RPMI7951 (cell line): ENCODE measurements at regions not wholly inside any gene's neighbourhood (a gene's known extent, or its start where the extent isn't known, plus 50 kb on each side); places are given as distances from the start of the nearest gene placed in this dataset.
"Not testable (repeated sequence)": the region's sequence is repeated elsewhere in the genome, so short reads cannot be mapped to it uniquely, and the experiment has no call there.

ENCODE experiments used
- DNase-seq: peaks from one replicate; pipeline ENCODE4 v3.0.0-alpha.2; 2012; ENCODE audit warnings: low read depth

DNA sequence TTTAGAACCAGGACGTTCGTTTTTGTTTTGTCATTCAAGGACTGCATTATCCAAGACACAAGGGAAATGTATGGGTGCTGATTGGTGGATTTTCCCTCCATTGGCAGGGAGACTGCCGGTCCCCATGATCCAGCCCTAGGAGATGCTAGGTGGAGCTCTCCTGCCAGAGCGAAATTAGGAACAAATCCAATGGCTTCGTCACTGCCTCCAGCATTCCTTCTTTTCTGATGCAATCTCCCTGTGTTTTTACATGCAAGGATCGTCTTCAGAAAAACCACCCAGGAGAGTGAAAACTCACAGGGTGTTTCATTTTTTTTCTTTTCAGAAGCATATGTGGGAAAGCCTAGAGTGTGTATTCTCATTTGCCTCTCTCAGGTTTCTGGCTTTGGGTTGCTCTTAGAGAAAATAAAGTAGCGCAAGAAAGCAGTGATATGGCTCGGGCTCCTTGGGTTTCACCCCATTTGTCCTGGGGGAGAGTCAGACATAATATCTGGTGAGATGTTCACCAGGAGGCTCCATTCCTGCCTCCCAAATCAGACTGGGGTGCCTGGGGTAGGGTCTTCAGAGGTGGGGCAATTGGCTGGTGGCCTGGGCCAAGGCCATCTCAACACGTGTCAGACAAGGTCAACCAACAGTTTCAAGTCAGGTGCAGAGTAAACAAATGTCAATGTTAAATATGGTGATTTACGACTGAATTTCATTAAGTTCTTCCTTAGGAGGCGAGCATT lies 450.9 kb upstream of the MKI67 start:
- peak; percentile 1 for DNase-seq

DNA sequence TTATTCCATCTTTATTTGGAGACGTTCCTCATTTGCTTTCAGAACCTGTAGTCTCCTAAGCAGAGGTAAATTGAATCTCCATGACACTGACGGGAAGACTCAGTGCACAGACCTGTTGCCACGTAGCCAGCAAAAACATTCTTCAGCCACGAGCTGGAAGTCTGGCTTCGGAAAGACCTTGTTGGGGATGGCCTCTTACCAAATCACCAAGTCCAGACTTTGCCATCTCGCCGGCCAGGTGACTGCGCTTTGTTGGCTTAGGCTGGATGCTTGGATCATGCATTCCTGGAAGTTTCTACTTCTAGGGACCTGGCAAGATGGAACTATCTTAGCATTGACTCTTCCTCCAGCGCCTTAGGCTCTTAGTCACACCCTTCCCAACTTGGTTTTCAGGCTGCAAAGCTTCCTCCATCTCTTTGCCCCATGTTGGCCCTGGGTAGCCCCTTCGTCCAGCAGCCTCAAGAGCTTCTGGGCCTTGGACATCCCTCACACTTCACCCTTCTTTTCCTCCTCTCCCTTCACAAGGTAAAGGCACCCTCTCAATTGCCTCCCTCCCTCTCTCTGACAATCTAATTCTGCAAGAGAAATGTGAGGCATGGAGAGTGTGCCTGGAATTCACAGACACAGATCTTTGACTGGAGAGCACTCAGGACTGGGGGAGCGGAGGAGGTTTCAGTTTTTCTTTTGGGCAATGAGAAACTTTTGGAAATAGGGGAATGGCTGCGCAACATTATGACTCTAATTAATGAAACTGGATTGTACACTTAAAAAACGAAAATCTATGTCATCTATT lies 451.9 kb upstream of the MKI67 start:
- DNase-seq, result no peak

DNA sequence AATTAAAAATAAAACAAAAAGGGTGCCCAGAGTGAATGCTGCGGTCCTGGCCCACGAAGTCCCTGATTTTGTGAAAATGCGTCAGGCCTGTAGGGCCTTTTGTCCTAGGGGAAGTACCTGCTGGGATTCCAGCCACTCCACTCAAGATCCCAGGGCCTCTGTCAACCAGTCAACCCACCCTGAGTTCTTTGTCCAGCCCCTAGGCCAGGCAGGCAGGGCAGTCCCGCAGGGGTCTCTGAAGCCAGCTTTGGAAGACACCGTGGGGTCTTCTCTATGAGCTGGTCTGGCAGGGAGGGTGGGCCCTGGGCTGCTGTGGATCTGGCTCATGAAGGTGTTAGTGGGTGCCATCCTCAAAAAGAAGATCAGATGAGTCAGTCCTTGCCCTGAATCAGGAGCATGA lies 452.5 kb upstream of the MKI67 start:
- no peak for DNase-seq

DNA sequence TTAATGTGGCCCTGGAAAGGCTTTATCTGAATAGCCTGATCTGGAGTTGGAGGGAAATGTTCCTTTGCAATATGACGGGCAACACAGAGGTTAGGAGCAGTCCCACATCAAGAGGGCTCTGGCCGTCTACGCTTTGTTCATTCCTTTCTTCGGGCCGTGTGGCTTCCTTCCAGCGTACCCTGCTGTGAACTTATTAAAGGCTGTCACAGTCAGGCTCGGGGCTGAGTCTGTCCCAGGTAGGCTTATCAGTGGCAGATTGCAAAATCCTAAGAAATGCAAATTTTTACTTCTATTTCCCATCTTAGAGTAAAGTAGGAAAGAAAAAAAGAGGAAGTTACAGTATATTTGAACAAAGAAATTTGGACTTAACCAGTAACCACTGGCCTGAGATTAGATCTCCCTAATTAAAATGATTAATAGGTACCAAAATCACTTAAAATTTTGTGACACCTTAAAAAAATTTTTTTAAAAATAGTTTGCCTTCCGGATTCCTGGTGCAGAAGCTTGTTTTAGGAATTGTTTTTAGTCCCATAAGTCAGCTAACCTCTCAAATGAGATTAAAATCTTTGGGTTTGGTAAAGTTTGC lies 453.1 kb upstream of the MKI67 start:
- no peak for DNase-seq

DNA sequence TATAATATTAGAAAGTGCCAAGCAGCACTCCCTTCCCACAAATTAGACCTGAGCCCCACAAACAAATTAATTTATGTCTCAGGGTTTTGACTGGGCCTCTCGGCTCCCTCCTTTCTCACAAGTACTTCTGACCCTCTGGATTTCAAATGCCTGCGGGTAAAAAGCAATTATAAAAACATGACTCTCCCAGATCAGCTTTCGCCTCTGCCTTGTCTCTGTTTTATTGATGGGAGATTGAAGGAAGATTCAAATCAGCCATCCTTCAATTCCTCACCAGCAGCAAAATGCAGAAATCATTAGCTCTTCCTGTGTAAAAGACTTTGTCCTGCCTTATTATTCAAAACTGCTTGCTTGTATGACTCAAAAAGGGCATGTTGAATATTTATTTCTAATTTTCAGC lies 453.7 kb upstream of the MKI67 start:
- no peak for DNase-seq

DNA sequence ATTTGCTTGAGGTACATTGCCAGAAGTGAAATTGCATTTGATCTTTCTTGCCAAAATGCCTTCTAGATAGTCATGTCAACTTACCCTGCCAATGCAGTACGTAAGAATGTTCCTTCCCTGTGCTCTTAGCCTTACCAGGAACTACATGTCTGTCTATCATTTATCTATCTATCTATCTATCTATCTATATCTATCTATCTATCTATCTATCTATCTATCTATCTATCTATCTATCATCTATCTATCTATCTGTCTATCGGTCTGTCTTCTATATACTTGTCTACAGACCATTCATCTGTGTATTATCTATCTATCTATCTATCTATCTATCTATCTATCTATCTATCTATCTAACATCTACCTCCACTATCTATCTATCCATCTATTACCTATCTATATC lies 456.9 kb upstream of the MKI67 start:
- DNase-seq, result not testable (repeated sequence)

DNA sequence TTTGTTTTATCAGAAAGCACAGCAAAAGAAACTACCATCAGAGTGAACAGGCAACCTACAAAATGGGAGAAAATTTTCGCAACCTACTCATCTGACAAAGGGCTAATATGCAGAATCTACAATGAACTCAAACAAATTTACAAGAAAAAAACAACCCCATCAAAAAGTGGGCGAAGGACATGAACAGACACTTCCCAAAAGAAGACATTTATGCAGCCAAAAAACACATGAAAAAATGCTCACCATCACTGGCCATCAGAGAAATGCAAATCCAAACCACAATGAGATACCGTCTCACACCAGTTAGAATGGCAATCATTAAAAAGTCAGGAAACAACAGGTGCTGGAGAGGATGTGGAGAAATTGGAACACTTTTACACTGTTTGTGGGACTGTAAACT lies 460.4 kb upstream of the MKI67 start:
- not testable (repeated sequence) for DNase-seq

DNA sequence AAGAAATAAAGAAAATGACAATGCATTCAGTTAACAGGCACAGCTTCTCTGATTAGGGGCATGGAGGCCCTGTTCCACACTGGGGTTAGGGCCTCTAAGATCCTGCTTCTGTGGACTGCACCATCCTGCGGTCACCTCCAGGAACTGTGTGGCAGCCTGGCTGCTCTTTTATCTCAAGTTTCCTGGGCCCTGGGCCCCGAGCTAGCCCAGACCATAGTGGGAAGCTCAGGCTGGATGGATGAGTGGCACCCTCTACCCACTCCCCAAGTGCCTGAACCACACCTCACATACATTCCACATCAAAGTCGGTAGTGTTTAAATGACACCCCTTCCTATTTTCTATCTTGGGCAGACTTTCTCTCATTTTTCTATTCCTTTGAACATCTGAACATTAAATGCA lies 461.5 kb upstream of the MKI67 start:
- DNase-seq, result no peak

DNA sequence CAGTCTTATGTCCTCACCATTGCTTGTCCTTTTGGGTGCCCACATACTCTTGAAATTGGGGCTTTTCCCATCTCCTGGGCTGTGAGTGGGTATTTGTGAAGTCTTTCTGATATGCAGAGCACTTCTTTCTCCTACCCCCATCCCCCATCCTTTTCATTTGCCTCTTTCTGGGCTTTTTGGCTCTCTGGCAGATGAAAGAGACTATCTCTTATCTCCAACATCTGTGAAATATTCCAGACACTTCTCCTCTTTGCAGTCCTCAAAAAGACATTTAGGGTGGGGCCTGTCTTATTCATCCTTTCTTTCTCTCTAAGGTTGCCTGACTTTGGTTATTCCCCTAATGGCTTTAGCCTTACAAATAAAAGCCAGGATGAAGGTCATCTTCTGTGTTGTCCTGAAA lies 462.2 kb upstream of the MKI67 start:
- DNase-seq, result no peak

DNA sequence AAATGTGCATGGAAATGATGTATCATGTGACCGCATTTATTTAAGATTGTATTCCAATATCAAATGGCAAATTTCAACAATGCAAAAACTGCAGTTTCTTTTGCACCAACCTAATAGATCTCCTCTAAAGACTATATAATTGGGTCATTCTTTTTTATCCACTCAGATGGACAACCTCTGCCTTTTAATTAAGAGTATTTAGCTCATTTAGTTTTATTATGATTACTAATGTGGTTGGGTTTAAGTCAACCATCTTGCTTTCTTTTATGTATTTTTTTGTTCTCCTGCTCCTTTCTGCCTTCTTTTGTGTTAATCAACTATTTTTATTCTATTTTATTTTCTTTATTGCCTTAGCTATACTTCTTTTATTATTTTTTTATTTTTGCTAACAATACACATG lies 468.5 kb upstream of the MKI67 start:
- no peak for DNase-seq

DNA sequence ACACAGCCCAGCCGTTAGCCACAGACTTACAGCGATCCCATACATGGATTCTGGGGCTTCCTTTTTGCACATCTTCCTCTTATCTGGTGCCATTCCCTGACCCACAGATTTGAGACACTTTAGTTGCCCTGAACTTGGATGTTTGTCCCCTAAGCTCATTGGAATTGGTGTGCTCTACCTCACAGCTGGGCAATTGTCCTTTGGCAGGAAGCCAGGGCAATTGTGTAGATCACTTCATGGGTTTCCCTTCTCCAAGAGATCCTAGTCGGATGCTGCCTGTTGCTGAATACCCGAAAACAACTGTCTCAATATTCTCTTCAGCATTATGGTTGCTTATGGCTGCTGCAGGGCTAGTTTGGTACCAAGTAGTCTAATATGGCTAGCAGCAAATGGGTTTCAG lies 470.7 kb upstream of the MKI67 start:
- DNase-seq, result no peak

DNA sequence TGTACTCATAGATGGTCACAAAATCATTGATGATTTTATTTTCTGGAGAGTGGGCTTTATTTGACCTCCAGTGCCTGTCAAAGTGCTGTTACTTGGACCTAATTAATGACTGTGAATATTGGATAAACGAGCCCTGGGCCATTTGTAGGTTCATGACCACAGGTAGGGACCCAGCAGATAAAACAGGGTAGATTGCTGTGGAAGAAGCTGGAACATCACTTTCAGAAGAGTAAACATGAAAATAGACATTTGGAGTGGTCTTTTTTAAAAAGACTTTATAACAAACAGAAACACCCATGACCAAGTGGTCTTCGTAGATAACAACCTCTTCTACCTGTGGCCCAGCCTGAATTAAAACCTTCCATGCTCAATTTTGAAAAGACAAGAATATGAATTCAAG lies 472.8 kb upstream of the MKI67 start:
- DNase-seq, result no peak

DNA sequence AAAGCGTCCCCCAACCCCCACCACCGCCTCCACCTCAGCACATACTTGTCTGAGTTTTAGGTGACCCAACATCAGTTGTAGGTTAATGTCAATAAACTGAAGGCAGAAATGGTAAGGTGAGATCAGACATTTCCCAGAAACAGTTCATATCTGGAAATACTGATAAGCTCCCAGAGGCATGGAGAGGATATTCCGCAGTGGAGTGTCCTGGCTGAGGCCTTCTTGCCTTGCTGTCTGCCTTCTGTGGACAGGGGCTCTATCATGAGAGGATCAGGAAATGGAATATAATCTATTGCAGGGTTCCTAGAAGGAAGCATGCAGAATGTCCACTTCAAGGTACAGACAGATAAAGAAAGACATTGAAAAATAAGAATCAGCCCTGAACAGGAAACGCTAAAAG lies 473.3 kb upstream of the MKI67 start:
- no peak for DNase-seq

DNA sequence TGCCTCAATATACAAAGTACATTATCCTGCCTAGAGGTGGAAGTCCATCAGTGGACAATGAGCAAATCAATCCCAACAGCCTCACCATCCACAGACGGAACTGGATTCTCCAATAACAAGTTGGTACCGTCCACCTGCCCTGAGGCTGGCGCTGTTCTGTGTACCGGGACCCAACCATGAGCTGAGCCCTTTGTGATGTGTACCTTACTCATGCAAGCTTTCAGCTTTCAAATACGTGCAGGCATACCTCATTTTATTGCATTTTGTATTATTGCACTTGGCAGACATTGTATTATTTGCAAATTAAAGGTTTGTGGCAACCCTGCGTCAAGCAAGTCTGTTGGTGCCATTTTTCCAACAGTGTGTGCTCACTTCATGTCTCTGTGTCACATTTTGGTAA lies 476.0 kb upstream of the MKI67 start:
- no peak for DNase-seq

DNA sequence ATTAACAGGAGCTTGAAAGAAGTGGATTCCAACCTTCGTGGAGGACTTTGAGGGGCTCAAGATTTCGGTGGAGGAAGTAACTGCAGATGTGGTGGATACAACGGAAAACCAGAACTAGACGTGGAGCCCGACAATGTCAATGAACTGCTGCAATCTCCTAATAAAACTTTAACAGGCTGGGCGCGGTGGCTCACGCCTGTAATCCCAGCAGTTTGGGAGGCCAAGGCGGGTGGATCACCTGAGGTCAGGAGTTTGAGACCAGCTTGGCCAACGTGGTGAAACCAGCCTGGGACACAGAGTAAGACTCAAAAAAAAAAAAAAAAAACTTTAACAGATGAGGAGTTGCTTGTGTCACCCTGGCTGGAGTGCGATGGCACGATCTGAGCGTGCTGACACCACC lies 477.8 kb upstream of the MKI67 start:
- no peak for DNase-seq

DNA sequence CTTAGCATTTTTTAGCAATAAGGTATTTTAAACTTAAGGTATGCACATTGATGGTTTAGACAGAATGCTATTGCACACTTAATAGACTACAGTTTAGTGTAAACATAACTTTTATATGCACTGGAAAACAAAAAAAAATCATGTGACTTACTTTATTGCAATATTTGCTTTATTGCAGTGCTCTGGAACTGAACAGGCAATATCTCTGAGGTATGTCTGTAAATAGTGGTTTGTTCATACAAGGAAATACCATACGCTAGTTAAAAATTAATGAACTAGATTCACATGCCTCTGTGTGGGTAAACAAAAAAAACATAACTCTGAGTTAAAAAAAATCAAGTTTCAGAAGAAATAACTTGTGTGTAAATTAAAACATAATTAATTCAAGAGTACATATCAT lies 479.0 kb upstream of the MKI67 start:
- DNase-seq, result no peak

DNA sequence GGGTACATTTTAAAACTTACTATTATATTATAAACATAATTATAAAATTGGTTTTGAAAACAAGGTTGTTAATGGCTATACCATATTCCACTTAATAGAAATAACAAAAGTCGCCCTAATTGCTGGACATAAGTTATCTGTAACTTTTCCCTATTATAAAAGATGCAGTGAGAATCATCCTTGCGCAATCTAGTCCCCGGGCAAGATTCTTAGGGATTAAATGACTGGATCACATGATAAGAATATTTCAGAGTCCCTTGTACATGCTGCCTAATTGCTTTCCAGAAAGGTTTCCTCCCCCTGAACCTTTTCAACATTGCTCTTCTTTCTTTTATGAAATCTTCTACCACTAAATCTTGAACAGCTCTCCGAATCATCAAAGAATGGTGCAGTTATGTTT lies 479.8 kb upstream of the MKI67 start:
- DNase-seq, result no peak

DNA sequence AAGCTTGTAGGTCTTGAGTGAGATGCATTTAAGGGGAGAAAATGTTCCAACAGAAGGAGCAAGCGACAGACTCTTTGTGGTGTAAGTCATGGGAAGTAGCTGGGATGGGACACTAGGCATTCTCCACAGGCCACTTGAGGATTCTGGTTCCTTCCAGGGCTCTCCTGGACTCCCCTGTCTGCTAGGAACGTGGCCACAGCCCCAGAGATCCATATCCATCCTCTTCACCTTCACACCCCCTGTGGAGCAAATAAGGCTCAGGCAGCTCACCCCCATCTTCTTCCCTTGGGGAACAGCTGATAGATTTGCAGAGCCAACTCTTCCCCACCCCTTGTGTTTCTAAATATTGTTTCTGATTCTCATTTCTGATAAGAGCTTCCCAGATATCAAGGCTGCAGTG lies 482.6 kb upstream of the MKI67 start:
- no peak for DNase-seq

DNA sequence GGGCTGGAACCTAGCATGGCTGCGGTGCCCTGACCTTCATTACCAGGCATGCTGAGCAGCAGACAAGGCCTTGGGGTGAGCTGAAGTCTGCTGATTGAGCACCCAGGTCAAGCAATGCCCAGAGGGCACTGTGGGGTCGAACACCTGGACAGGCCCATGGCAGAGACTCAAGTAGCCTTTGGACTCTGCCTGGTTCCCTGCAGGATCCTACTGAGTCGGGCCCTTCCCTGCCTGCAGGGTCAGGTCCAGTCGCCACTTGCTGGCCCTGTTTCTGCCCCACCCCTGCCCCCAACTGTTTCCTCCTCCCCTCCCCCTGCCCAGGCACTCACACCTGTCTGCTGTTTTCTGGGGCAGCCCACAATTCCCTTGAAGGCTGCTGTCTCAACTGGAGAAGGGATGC lies 483.2 kb upstream of the MKI67 start:
- no peak for DNase-seq

DNA sequence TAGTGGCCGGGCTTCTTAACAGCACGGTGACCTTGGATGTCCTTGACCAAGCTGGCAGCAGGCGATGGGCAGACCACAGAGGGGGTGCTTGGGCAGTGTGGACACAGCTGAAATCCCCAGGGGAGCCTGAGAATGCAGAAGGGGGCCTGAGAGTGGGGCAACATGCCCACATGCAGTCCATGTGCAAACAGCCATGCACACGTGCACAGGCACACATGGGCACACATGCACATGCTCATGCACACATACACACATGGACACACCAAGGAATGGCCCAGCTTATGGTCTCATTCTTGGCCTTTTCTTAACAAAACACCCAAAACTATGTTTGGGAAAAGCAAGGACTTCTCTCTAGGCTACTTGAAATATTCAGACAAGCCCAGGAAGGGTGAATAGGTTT lies 483.9 kb upstream of the MKI67 start:
- DNase-seq, result no peak

DNA sequence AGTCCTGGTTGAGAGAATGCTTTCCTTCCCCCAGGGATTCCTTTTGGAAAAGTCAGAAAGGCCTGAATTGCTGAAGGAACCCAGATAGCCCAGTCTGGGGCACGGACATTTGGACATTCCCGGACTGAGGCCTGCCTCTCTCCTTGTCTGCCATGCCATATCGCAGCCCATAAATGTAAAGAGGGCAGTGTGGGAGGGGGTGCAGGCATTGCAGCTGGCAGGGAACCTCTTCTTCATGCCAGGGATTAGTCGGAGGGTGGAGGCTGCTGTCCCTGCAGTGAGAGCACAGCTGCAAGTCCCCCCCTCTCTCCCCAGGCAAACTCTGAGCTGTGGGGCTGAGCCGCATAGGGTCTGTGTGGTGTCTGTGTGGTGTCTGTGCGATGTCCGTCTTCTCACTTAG lies 486.0 kb upstream of the MKI67 start:
- no peak for DNase-seq

DNA sequence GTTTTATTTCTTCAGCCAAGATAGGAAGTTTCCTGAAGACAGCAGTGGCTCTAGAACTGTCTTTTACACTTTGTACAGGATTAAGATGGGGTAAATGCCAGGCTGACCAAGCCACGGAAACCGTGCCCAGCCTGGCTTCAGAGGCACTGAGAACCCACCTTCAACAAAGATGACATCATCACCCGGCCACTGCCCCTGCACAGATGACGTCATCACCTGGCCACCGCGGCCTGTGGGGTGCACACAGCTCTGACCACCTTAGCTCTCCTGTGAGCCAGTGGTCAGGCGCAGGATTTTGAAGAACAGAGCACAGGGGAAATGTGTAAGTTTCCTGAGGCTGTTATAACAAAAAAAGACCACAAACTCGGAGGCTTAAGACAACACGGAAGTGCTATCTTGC lies 486.4 kb upstream of the MKI67 start:
- DNase-seq, result no peak

DNA sequence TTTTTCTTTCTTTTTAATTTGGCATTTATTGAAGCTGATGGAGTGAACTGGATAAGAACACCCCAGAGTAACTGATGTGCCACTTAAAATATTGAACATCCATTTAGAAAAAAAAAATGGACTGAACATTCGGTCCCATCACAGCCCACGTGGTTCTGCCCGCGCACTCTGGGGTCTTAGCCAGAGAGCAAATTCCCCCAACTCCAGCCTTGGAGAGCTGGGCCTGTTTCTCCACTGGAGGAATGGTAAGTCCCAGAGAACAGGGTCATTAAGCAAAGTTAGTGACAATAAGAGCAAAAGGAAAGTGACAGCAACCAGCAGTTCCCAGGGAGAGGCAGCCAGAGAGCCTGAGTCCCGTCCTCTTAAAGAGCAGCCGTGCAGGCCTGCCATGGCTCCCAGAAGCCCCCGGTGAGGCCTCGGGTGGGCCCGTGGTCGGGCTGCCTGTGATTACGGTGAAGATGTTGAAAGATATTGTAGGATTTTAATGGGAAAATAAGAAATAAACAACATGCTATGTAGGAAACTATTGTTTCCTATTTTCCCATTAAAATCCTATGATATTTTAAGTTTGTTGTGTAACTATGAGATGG lies 487.9 kb upstream of the MKI67 start:
- no peak for DNase-seq
